IPS-20b (cell line): ENCODE measurements at regions not wholly inside any gene's neighbourhood (a gene's known extent, or its start where the extent isn't known, plus 50 kb on each side); places are given as distances from the start of the nearest gene placed in this dataset.
"Not testable (repeated sequence)": the region's sequence is repeated elsewhere in the genome, so short reads cannot be mapped to it uniquely, and the experiment has no call there.

Source experiments
- H3K27ac ChIP-seq: one replicate; pipeline ENCODE4 v1.5.1; 2013; ENCODE audit warnings: low read length
- H3K27me3 ChIP-seq: 2 replicates; pipeline ENCODE4 v1.6.1; 2013; ENCODE audit warnings: mild to moderate bottlenecking, low read length, inconsistent platforms; ENCODE audit not compliant: insufficient read depth
- H3K36me3 ChIP-seq: 2 replicates; pipeline ENCODE4 v1.6.1; 2013; ENCODE audit warnings: low read depth, mild to moderate bottlenecking, inconsistent platforms, low read length, moderate library complexity; ENCODE audit not compliant: insufficient read depth
- H3K4me1 ChIP-seq: 2 replicates; pipeline ENCODE4 v1.6.1; 2013; ENCODE audit warnings: mild to moderate bottlenecking, control low read depth, inconsistent platforms, low read length, moderate library complexity; ENCODE audit not compliant: insufficient read depth
- H3K4me3 ChIP-seq: 2 replicates; pipeline ENCODE4 v1.5.1; 2013; ENCODE audit warnings: mild to moderate bottlenecking, low read length, inconsistent platforms
- H3K9ac ChIP-seq: 2 replicates; pipeline ENCODE4 v1.6.1; 2013; ENCODE audit warnings: low read depth, mild to moderate bottlenecking, inconsistent platforms, low read length, moderate library complexity
- H3K9me3 ChIP-seq: 2 replicates; pipeline ENCODE4 v1.6.1; 2013; ENCODE audit warnings: mild to moderate bottlenecking, low read depth, low read length, inconsistent platforms; ENCODE audit not compliant: insufficient read depth

- no peaks in the 10 kb centered on the region for H3K9me3 ChIP-seq
These were observed 368.0 kb upstream of the ATXN7L3B start for GRCh38 chr12:74169607-74170006.

GRCh38 chr12:74170645-74171477 is 366.8 kb upstream of the ATXN7L3B start:
- Histone ChIP-seq H3K36me3 (no peaks in the 10 kb centered on the region), H3K27me3 (no peaks in the 10 kb centered on the region), H3K27ac (no peak overlapping the region), H3K9ac (no peak overlapping the region), H3K4me3 (no peak overlapping the region), H3K9me3 (no peaks in the 10 kb centered on the region), H3K4me1 (no peaks in the 10 kb centered on the region)

More at GRCh38 chr12:74169607-74170006, 368.0 kb upstream of the ATXN7L3B start:
- Histone ChIP-seq H3K27me3 (no peaks in the 10 kb centered on the region), H3K27ac (no peak overlapping the region), H3K36me3 (no peaks in the 10 kb centered on the region), H3K4me3 (no peak overlapping the region), H3K4me1 (no peaks in the 10 kb centered on the region), H3K9ac (no peak overlapping the region)

- Histone ChIP-seq H3K27ac (no peak overlapping the region), H3K9ac (no peak overlapping the region), H3K27me3 (no peaks in the 10 kb centered on the region), H3K9me3 (no peaks in the 10 kb centered on the region), H3K4me3 (no peak overlapping the region), H3K36me3 (no peaks in the 10 kb centered on the region), H3K4me1 (no peaks in the 10 kb centered on the region)
These were observed 366.1 kb upstream of the ATXN7L3B start for GRCh38 chr12:74171478-74171909.

DNA sequence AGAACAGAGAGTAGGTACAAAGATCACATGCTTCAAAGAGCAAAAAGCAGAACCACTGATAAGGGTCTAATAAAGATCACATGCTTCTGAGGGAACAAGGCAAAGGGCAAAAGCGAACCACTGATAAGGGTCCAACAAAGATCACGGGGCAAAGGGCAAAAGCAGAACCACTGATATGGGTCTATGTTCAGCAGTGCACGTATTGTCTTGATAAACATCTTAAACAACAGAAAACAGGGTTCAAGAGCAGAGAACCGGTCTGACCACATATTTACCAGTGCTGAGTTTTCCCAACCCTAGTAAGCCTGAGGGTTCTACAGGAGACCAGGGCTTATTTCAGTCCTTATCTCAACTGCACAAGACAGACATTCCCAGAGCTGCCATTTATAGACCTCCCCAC is 362.7 kb upstream of the ATXN7L3B start:
- H3K4me1 ChIP-seq, H3K9me3 ChIP-seq, H3K27me3 ChIP-seq, H3K27ac ChIP-seq, H3K9ac ChIP-seq, H3K36me3 ChIP-seq, H3K4me3 ChIP-seq: not testable (repeated sequence)

DNA sequence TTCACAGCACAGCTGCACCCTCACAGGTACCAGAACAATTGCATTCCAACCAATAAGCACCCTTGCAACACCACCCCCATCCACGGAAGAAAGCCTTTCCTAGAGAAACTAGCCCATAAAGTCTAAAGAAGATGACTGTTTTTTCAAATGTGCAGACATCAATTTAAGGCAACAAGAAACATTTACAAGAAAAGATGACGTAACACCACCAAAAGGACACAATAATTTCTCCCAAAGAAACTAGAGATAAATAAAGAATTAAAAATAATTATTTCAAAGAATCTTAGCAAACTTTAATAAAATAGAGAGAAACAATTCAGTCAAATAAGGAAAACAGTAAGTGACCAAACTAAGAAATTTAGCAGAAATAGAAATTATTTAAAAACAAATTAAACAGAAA is 352.3 kb upstream of the ATXN7L3B start:
- H3K27ac ChIP-seq, result no peak overlapping the region
- no peaks in the 10 kb centered on the region for H3K9me3 ChIP-seq
- H3K4me1 ChIP-seq, result no peaks in the 10 kb centered on the region
- H3K27me3 ChIP-seq, result no peaks in the 10 kb centered on the region
- no peak overlapping the region for H3K4me3 ChIP-seq
- no peak overlapping the region for H3K9ac ChIP-seq
- no peaks in the 10 kb centered on the region for H3K36me3 ChIP-seq

- Histone ChIP-seq H3K9me3 (no peaks in the 10 kb centered on the region), H3K4me3 (no peak overlapping the region), H3K27me3 (no peaks in the 10 kb centered on the region), H3K36me3 (no peaks in the 10 kb centered on the region), H3K27ac (no peak overlapping the region), H3K9ac (no peak overlapping the region), H3K4me1 (no peaks in the 10 kb centered on the region)
These were observed 344.4 kb upstream of the ATXN7L3B start for GRCh38 chr12:74193191-74193590.

DNA sequence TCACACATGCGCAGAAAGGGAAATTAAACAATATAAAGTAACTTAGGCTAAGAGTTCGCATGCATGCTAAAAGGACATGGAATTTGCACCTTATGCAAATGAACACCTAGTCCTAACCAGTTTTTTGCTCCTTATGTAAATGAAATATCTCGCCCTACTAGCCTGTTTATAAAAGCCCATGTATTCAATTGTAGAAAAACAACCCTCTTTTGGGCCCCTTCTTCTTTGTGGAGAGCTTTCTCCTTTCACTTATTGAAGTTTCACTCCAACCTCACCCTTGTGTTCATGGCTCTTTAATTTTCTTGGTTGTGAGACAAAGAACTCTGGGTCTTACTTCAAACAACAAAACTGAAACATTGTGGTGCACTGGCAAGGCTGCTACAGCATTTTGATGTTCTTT is 333.4 kb upstream of the ATXN7L3B start:
- Histone ChIP-seq H3K4me3 (no peak overlapping the region), H3K4me1 (no peaks in the 10 kb centered on the region), H3K9ac (no peak overlapping the region), H3K36me3 (no peaks in the 10 kb centered on the region), H3K9me3 (peaks cover 15% of the 10 kb centered on the region), H3K27ac (no peak overlapping the region), H3K27me3 (no peaks in the 10 kb centered on the region)

DNA sequence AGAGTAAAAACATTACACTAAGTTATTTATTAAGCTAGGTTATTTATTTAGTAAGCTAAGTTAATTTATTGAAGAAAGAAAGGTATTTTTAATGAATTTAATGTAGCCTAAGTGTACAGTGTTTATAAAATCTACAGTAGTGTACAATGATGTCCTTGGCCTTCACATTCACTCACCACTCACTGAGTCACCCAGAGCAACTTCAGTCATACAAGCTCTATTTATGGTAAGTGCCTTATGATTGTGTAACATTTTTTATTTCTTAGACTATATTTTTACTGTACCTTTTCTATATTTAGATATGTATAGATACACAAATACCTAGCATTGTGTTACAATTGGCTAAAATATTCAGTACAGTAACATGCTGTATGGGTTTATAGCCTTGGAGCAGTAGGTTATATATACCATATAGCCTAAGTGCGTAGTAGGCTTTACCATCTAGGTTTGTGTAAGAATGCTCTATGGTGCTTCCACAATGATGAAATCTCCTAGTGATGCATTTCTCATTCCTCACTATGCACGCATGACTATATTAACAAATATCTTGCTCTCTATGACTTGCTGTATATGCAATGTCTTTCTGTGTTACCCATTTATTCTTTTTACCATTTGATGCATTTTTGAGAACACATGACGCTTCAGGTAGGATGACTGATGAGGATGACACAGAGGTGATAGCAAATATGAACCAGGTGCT is 309.6 kb upstream of the ATXN7L3B start:
- Histone ChIP-seq H3K4me3 (no peak overlapping the region), H3K27me3 (no peaks in the 10 kb centered on the region), H3K36me3 (no peaks in the 10 kb centered on the region), H3K4me1 (no peaks in the 10 kb centered on the region), H3K9me3 (no peaks in the 10 kb centered on the region), H3K27ac (no peak overlapping the region), H3K9ac (no peak overlapping the region)

GRCh38 chr12:74229671-74230070 is 308.0 kb upstream of the ATXN7L3B start:
- no peak overlapping the region for H3K27ac ChIP-seq
- no peaks in the 10 kb centered on the region for H3K27me3 ChIP-seq
- H3K9ac ChIP-seq, result no peak overlapping the region
- H3K4me1 ChIP-seq, result no peaks in the 10 kb centered on the region
- no peaks in the 10 kb centered on the region for H3K9me3 ChIP-seq
- no peaks in the 10 kb centered on the region for H3K36me3 ChIP-seq
- no peak overlapping the region for H3K4me3 ChIP-seq

DNA sequence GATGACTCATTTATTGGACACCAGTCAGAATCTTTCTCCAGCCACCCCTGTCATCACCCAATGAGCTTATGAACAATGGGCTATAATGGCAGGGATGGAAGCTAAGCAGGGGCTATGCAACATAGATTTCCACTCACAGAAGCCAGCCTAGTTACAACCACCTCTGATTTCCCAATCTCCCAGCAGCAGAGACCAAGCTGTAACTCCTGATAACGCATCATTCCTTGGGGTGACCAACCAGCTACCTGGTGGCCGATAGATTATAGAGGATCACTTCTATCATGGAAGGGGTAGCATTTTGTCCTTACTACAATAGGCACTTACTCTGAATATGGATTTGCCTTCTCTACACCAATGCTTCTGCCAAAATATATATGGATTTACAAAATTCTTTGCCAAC is 302.3 kb upstream of the ATXN7L3B start:
- H3K27ac ChIP-seq, result no peak overlapping the region
- no peaks in the 10 kb centered on the region for H3K9me3 ChIP-seq
- no peaks in the 10 kb centered on the region for H3K4me1 ChIP-seq
- no peaks in the 10 kb centered on the region for H3K27me3 ChIP-seq
- H3K36me3 ChIP-seq, result no peaks in the 10 kb centered on the region
- no peak overlapping the region for H3K9ac ChIP-seq
- H3K4me3 ChIP-seq, result no peak overlapping the region

DNA sequence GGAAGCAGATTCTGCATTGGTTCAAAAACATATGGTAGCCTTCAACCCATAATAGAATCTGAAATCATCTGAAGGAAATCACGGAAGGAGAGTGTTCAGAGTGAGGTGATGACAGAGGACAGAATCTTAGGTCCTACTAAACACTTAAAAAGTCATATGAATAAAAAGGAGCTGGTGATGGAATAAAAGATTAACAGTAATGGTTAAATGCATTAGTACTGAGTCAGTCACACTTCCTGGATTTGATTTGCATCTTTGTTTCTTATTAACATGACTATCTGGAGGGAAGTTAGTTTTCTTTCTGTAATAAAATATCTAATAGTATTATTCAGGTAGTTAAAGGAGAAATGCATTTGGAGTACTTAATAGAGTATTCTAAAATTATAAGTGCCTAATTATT is 296.3 kb upstream of the ATXN7L3B start:
- H3K9me3 ChIP-seq, result no peaks in the 10 kb centered on the region; the same call in 1 of the 2 replicates
- no peaks in the 10 kb centered on the region for H3K36me3 ChIP-seq
- no peak overlapping the region for H3K27ac ChIP-seq
- 0 out of 2 replicates have a peak, but pooled peaks cover 4% of the 10 kb centered on the region for H3K4me1 ChIP-seq
- H3K4me3 ChIP-seq, result no peak overlapping the region
- H3K9ac ChIP-seq, result no peak overlapping the region
- no peaks in the 10 kb centered on the region for H3K27me3 ChIP-seq

DNA sequence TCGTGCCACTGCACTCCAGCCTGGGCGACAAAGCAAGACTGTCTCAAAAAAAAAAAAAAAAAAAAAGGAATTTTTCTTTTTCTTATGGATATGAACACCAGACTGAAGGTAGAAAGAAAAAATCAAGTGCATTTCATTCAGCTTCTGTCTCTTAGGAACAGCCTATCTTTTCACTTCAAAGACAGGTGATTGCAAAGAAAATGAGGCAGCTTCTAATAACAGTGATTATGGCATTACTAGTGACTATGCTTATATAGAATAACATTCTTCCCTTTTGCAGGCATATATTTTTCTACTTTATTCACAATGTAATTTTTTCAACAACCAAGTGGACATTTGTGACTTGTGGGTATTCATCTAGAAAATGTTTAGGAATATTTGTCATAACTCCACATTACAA is 295.5 kb upstream of the ATXN7L3B start:
- no peak overlapping the region for H3K9ac ChIP-seq
- no peaks in the 10 kb centered on the region for H3K36me3 ChIP-seq
- no peak overlapping the region for H3K4me3 ChIP-seq
- H3K9me3 ChIP-seq, result no peaks in the 10 kb centered on the region; the same call in 1 of the 2 replicates
- 0 out of 2 replicates have a peak, but pooled peaks cover 4% of the 10 kb centered on the region for H3K4me1 ChIP-seq
- no peaks in the 10 kb centered on the region for H3K27me3 ChIP-seq
- no peak overlapping the region for H3K27ac ChIP-seq
